ENCODE measurements at regions not wholly inside any gene's neighbourhood (a gene's known extent, or its start where the extent isn't known, plus 50 kb on each side); places are given as distances from the start of the nearest gene placed in this dataset.
"Not testable (repeated sequence)": the region's sequence is repeated elsewhere in the genome, so short reads cannot be mapped to it uniquely, and the experiment has no call there.

DNA sequence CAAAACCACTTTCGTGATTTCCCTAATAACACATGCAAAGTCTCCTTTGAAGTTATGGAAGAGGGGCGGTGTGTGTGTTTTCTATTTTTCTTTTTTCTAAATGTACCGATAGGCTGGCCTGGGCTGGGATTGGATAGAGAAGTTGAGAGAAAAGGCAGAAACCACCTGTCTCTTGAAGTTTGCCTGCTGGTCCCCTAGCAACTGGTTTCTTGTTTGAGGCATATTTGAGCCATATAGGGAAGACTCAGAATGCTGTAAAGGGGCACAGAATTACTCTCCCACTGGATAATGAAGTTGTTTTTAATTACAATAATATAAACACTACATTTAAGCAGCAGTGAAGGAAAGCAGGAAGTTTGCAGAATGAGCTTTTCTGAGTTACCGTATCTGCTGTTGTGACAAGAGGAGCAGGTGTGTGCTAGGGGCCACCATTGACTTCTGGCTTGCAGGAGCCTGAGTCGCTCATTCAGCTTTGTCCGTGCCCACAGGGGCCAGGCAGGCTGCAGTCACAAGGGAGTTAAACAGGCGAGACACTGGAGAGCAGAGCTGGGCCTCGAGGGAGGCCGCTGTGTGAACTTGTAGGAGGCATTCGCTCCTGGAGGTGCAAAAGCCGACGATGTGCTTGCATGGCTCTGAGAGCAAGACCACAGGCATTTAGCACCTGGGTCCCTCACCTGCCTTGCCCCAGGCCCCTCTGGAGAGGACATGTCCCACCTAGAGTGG is 173.8 kb upstream of the RGS6 start:
- peaks cover 0 to 2% (median 0%) of the 10 kb centered on the region in 5 experiments for H3K27me3 ChIP-seq (replicated peaks in 2 of 5; ENCODE audit: control insufficient read depth in 4 of 5, insufficient read depth in 5 of 5, low read length in 4 of 5)
- no peaks in the 10 kb centered on the region for H3K4me1 ChIP-seq (ENCODE audit: control extremely low read depth in 1 of 4, control insufficient read depth in 4 of 4, insufficient read depth in 4 of 4, low read length in 3 of 4)
- no peak overlapping the region for H3K27ac ChIP-seq (ENCODE audit: insufficient read depth in 1 of 2, low read depth in 1 of 2, low read length in 2 of 2, poor library complexity in 1 of 2, severe bottlenecking in 2 of 2)
- no peak overlapping the region for H3K4me3 ChIP-seq (ENCODE audit: control insufficient read depth in 1 of 7, extremely low read depth in 1 of 7, insufficient read depth in 4 of 7, low read depth in 2 of 7, low read length in 6 of 7)
- WGBS (ENCODE audit: insufficient coverage) = 87% methylated on average over 9 of the region's 12 CpGs
- H3K36me3 ChIP-seq (ENCODE audit: control insufficient read depth in 4 of 4, insufficient read depth in 4 of 4, low read length in 3 of 4) = no peaks in the 10 kb centered on the region
- peak in 1 of 3 donors; percentile 35 for DNase-seq
- H3K9me3 ChIP-seq (ENCODE audit: control extremely low read depth in 1 of 5, control insufficient read depth in 4 of 5, insufficient read depth in 2 of 5, low read depth in 1 of 5, low read length in 4 of 5) = peaks cover 0 to 4% (median 0%) of the 10 kb centered on the region in 5 experiments
- ChIA-PET POLR2A (no interaction called here), CTCF (interaction anchor here (0.6 to 1.2 kb wide), 2 partner anchors 9 to 13 kb away, joined by 3 read pairs; no protein-coding TSS in a partner anchor)

DNA sequence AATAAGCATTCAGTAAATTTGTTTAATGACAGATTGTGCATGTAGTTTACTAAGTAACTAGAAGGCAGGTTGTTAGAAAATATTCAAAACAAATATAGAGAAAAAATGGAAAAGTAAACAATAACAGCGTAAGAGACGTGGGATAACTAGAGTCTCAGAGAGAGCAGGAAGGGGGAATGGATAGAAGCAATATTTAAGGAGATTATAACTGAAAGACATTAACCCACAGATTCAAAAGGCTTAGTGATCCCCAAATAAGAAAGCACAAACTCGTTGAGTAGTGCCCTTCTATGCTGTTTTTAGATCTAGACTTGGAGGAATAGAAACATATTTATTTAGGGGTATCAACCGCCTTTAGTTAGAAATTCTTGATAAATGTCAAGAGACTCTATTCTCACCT is 169.7 kb upstream of the RGS6 start:
- no peak for DNase-seq
- WGBS (ENCODE audit: insufficient coverage) = no CpG with 5 or more reads among the region's 4 CpGs
- Histone ChIP-seq H3K4me1 (ENCODE audit: control extremely low read depth in 1 of 4, control insufficient read depth in 4 of 4, insufficient read depth in 4 of 4, low read length in 3 of 4) (no peaks in the 10 kb centered on the region), H3K4me3 (ENCODE audit: control insufficient read depth in 1 of 7, extremely low read depth in 1 of 7, insufficient read depth in 4 of 7, low read depth in 2 of 7, low read length in 6 of 7) (no peak overlapping the region), H3K9me3 (ENCODE audit: control extremely low read depth in 1 of 5, control insufficient read depth in 4 of 5, insufficient read depth in 2 of 5, low read depth in 1 of 5, low read length in 4 of 5) (peaks cover 0 to 4% (median 0%) of the 10 kb centered on the region in 5 experiments), H3K36me3 (ENCODE audit: control insufficient read depth in 4 of 4, insufficient read depth in 4 of 4, low read length in 3 of 4) (no peaks in the 10 kb centered on the region), H3K27ac (ENCODE audit: insufficient read depth in 1 of 2, low read depth in 1 of 2, low read length in 2 of 2, poor library complexity in 1 of 2, severe bottlenecking in 2 of 2) (no peak overlapping the region), H3K27me3 (replicated peaks in 2 of 5; ENCODE audit: control insufficient read depth in 4 of 5, insufficient read depth in 5 of 5, low read length in 4 of 5) (peaks cover 0 to 4% (median 0%) of the 10 kb centered on the region in 5 experiments)
- ChIA-PET POLR2A (no interaction called here), CTCF (no interaction called here)

DNA sequence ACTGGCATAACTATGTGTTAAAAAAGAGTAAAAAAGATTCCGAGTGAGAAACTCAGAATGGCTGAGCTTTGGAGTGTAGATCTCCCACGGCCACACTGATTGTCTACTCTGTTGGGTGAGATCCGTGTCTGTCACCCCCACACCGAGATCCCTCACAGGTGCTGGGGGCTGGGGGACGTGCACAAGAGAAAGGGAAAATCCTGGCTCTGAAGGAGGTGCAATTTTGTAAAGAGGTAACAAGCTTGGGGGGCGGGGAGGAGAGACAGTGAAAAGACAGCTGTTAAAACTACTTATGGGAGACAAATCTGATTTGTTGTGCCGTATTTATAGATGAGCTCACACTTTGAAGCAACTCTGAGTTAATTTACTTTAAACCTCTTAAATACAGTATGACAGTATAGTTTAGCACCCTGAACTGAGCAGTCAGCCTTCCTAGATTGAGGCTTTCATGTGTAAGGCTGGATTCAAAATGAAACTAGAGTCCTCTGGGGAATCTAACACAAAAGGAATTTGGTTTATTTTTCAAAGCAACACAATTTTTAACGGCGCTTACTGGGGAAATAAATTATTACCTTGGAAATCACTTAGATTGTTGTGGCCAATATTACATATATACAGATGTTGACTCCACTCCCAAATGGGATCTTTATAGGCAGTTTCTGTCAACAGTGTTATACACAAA is 167.4 kb upstream of the RGS6 start:
- ChIA-PET POLR2A (no interaction called here), CTCF (interaction anchor here (1.3 kb wide), 1 partner anchor 12 kb away, joined by 4 read pairs; no protein-coding TSS in a partner anchor)
- DNase-seq = no peak
- WGBS (ENCODE audit: insufficient coverage) = 93% methylated on average over 6 of the region's 9 CpGs
- Histone ChIP-seq H3K27ac (ENCODE audit: insufficient read depth in 1 of 2, low read depth in 1 of 2, low read length in 2 of 2, poor library complexity in 1 of 2, severe bottlenecking in 2 of 2) (no peak overlapping the region), H3K4me1 (ENCODE audit: control extremely low read depth in 1 of 4, control insufficient read depth in 4 of 4, insufficient read depth in 4 of 4, low read length in 3 of 4) (no peaks in the 10 kb centered on the region), H3K36me3 (ENCODE audit: control insufficient read depth in 4 of 4, insufficient read depth in 4 of 4, low read length in 3 of 4) (no peaks in the 10 kb centered on the region), H3K9me3 (ENCODE audit: control extremely low read depth in 1 of 5, control insufficient read depth in 4 of 5, insufficient read depth in 2 of 5, low read depth in 1 of 5, low read length in 4 of 5) (peaks cover 0 to 4% (median 0%) of the 10 kb centered on the region in 5 experiments), H3K27me3 (replicated peaks in 2 of 5; ENCODE audit: control insufficient read depth in 4 of 5, insufficient read depth in 5 of 5, low read length in 4 of 5) (peaks cover 0 to 4% (median 0%) of the 10 kb centered on the region in 5 experiments), H3K4me3 (ENCODE audit: control insufficient read depth in 1 of 7, extremely low read depth in 1 of 7, insufficient read depth in 4 of 7, low read depth in 2 of 7, low read length in 6 of 7) (no peak overlapping the region)

DNA sequence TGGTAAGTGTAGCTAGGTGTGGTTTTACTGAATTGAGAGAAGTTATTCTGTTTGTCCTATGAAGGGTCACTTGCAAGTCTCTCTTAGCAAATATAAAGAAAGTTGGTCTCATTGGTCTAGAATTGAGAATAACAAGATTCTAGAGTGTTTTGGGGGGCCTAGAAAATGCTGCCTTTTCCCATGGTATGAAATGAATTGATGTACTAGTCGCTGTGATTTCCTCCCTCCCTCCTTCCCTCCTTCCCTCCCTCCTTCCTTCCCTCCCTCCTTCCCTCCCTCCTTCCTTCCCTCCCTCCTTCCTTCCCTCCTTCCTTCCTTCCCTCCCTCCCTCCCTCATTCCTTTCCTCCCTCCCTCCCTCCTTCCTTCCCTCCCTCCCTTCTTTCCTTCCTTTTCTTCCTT is 166.7 kb upstream of the RGS6 start:
- ChIA-PET CTCF (interaction anchor here (1.3 kb wide), 1 partner anchor 12 kb away, joined by 4 read pairs; no protein-coding TSS in a partner anchor), POLR2A (no interaction called here)
- no CpG with 5 or more reads among the region's 1 CpG for WGBS (ENCODE audit: insufficient coverage)

DNA sequence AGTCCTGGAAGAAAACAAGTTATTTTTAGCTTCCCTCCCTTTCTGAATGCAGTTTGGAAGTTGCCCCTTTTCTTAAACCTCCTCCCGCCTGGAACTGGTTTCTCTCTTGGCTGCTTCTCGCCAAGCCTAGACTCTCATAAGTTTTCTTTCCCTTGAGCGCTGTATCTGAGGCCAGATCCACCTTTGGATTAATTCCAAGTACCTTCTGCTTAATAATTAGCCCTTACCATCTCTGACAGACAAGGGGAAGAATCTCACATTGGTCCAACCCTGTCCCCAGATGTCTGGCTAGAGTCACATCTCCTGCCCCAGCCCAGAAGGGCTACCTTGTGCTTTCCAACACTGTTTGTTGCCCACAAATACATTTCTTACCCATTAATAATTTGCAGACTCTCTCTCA is 161.8 kb upstream of the RGS6 start:
- Histone ChIP-seq H3K27me3 (replicated peaks in 2 of 5; ENCODE audit: control insufficient read depth in 4 of 5, insufficient read depth in 5 of 5, low read length in 4 of 5) (peaks cover 0 to 2% (median 0%) of the 10 kb centered on the region in 5 experiments), H3K9me3 (ENCODE audit: control extremely low read depth in 1 of 5, control insufficient read depth in 4 of 5, insufficient read depth in 2 of 5, low read depth in 1 of 5, low read length in 4 of 5) (peaks cover 0 to 11% (median 3%) of the 10 kb centered on the region in 5 experiments), H3K36me3 (ENCODE audit: control insufficient read depth in 4 of 4, insufficient read depth in 4 of 4, low read length in 3 of 4) (no peaks in the 10 kb centered on the region), H3K4me3 (ENCODE audit: control insufficient read depth in 1 of 7, extremely low read depth in 1 of 7, insufficient read depth in 4 of 7, low read depth in 2 of 7, low read length in 6 of 7) (no peak overlapping the region), H3K27ac (ENCODE audit: insufficient read depth in 1 of 2, low read depth in 1 of 2, low read length in 2 of 2, poor library complexity in 1 of 2, severe bottlenecking in 2 of 2) (no peak overlapping the region), H3K4me1 (ENCODE audit: control extremely low read depth in 1 of 4, control insufficient read depth in 4 of 4, insufficient read depth in 4 of 4, low read length in 3 of 4) (no peaks in the 10 kb centered on the region)
- DNase-seq = no peak
- POLR2A ChIA-PET = no interaction called here
- CTCF ChIA-PET = interaction anchor here (0.6 kb wide), 1 partner anchor 12 kb away, joined by 3 read pairs; no protein-coding TSS in a partner anchor
- WGBS (ENCODE audit: insufficient coverage) = 92% methylated on average over 3 of the region's 3 CpGs

More for the DNA sequence above, 166.7 kb upstream of the RGS6 start:
- no peak for DNase-seq
- Histone ChIP-seq H3K4me3 (ENCODE audit: control insufficient read depth in 1 of 7, extremely low read depth in 1 of 7, insufficient read depth in 4 of 7, low read depth in 2 of 7, low read length in 6 of 7) (no peak overlapping the region), H3K4me1 (ENCODE audit: control extremely low read depth in 1 of 4, control insufficient read depth in 4 of 4, insufficient read depth in 4 of 4, low read length in 3 of 4) (no peaks in the 10 kb centered on the region), H3K9me3 (ENCODE audit: control extremely low read depth in 1 of 5, control insufficient read depth in 4 of 5, insufficient read depth in 2 of 5, low read depth in 1 of 5, low read length in 4 of 5) (peaks cover 0 to 4% (median 0%) of the 10 kb centered on the region in 5 experiments), H3K27ac (ENCODE audit: insufficient read depth in 1 of 2, low read depth in 1 of 2, low read length in 2 of 2, poor library complexity in 1 of 2, severe bottlenecking in 2 of 2) (no peak overlapping the region), H3K27me3 (replicated peaks in 2 of 5; ENCODE audit: control insufficient read depth in 4 of 5, insufficient read depth in 5 of 5, low read length in 4 of 5) (peaks cover 0 to 4% (median 0%) of the 10 kb centered on the region in 5 experiments), H3K36me3 (ENCODE audit: control insufficient read depth in 4 of 4, insufficient read depth in 4 of 4, low read length in 3 of 4) (no peaks in the 10 kb centered on the region)

DNA sequence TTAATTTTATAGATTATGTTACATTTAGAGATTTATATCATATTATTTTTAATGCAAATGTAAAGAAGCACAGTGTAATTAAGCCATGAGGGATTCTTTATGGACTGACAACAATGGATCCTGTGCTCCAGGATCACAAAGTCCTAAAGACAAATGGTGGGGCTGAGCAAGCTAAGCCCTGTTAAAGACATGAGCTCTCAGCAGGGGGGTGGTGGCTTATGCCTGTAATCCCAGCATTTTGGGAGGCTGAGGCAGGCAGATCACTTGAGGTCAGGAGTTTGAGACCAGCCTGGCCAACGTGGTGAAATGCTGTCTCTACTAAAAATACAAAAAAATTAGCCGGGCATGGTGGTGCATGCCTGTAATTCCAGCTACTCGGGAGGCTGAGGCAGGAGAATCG is 160.8 kb upstream of the RGS6 start:
- H3K27ac ChIP-seq (ENCODE audit: insufficient read depth in 1 of 2, low read depth in 1 of 2, low read length in 2 of 2, poor library complexity in 1 of 2, severe bottlenecking in 2 of 2); H3K4me3 ChIP-seq (ENCODE audit: control insufficient read depth in 1 of 7, extremely low read depth in 1 of 7, insufficient read depth in 4 of 7, low read depth in 2 of 7, low read length in 6 of 7); H3K4me1 ChIP-seq (ENCODE audit: control extremely low read depth in 1 of 4, control insufficient read depth in 4 of 4, insufficient read depth in 4 of 4, low read length in 3 of 4); H3K36me3 ChIP-seq (ENCODE audit: control insufficient read depth in 4 of 4, insufficient read depth in 4 of 4, low read length in 3 of 4); POLR2A ChIA-PET; H3K27me3 ChIP-seq (replicated peaks in 2 of 5; ENCODE audit: control insufficient read depth in 4 of 5, insufficient read depth in 5 of 5, low read length in 4 of 5); CTCF ChIA-PET; DNase-seq: not testable (repeated sequence)
- 98% methylated on average over 4 of the region's 4 CpGs for WGBS (ENCODE audit: insufficient coverage)
- peaks cover 0 to 11% (median 3%) of the 10 kb centered on the region in 5 experiments for H3K9me3 ChIP-seq (ENCODE audit: control extremely low read depth in 1 of 5, control insufficient read depth in 4 of 5, insufficient read depth in 2 of 5, low read depth in 1 of 5, low read length in 4 of 5)

DNA sequence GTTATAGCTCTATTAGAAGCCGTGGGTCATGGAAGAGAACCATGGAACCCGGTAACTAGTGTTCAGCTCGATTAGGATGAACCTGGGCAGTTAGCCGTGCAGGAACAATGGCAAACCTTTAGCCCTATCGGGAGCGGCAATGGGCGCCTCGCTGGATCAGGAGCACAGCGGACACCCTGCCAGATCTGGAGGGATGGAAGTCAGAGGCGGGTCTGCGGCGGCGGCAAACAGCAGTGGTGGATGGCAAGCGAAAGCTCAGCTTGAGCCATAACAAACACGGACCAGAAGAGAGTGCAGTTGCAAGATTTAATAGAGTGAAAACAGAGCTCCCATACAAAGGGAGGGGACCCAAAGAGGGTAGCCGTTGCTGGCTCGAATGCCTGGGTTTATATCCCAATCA is 160.2 kb upstream of the RGS6 start:
- H3K4me3 ChIP-seq (ENCODE audit: control insufficient read depth in 1 of 7, extremely low read depth in 1 of 7, insufficient read depth in 4 of 7, low read depth in 2 of 7, low read length in 6 of 7); CTCF ChIA-PET; H3K27ac ChIP-seq (ENCODE audit: insufficient read depth in 1 of 2, low read depth in 1 of 2, low read length in 2 of 2, poor library complexity in 1 of 2, severe bottlenecking in 2 of 2); H3K36me3 ChIP-seq (ENCODE audit: control insufficient read depth in 4 of 4, insufficient read depth in 4 of 4, low read length in 3 of 4); H3K27me3 ChIP-seq (replicated peaks in 2 of 5; ENCODE audit: control insufficient read depth in 4 of 5, insufficient read depth in 5 of 5, low read length in 4 of 5); H3K4me1 ChIP-seq (ENCODE audit: control extremely low read depth in 1 of 4, control insufficient read depth in 4 of 4, insufficient read depth in 4 of 4, low read length in 3 of 4); DNase-seq; POLR2A ChIA-PET: not testable (repeated sequence)
- 100% methylated on average over 9 of the region's 17 CpGs for WGBS (ENCODE audit: insufficient coverage)
- H3K9me3 ChIP-seq (ENCODE audit: control extremely low read depth in 1 of 5, control insufficient read depth in 4 of 5, insufficient read depth in 2 of 5, low read depth in 1 of 5, low read length in 4 of 5) = peaks cover 0 to 11% (median 3%) of the 10 kb centered on the region in 5 experiments
